ENCODE measurements at regions not wholly inside any gene's neighbourhood (a gene's known extent, or its start where the extent isn't known, plus 50 kb on each side); places are given as distances from the start of the nearest gene placed in this dataset.
A peak's percentile ranks its signal among the peaks of the same experiment; 100 is the strongest.

DNA sequence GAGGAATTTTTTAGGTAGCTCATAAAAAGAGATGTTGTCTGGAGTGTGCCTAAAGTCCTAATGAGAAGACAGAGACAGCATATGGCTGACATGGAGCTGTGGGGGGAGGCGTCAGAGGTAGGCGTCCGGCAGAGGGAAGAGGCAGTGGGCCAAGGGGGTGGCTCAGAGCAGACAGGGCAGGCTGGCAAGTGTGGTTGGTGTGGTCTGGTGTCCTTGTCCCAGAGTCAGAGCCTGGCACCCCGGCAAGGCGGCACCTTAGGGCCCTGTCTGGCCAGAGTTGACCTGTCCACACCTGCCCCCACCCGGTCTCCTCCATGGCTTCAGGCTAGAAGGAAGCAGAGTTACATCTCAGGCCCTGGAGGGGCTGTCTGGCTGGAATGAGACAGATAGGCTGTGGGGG, 220.3 kb upstream of the ZNF32 start:
- no peak overlapping the region for H3K4me3 ChIP-seq (ENCODE audit: low read depth in 1 of 3, low read length in 3 of 3)
- no peak for DNase-seq (ENCODE audit: low spot score)
- no peak overlapping the region for H3K27ac ChIP-seq (ENCODE audit: low read depth in 1 of 2, low read length in 2 of 2)
- WGBS: 93% methylated on average over 6 of the region's 6 CpGs
- no peaks in the 10 kb centered on the region for H3K9me3 ChIP-seq (ENCODE audit: control insufficient read depth in 4 of 4, low read length in 3 of 4)
- H3K27me3 ChIP-seq (ENCODE audit: control insufficient read depth in 4 of 4, insufficient read depth in 4 of 4, low read length in 3 of 4): no peaks in the 10 kb centered on the region
- no peaks in the 10 kb centered on the region for H3K36me3 ChIP-seq (ENCODE audit: control insufficient read depth in 4 of 4, insufficient read depth in 3 of 4, low read depth in 1 of 4, low read length in 3 of 4)
- no peak overlapping the region for H3K9ac ChIP-seq (ENCODE audit: low read depth in 1 of 2, low read length in 2 of 2)
- peaks cover 0 to 5% (median 0%) of the 10 kb centered on the region in 4 donors for H3K4me1 ChIP-seq (ENCODE audit: control insufficient read depth in 4 of 4, insufficient read depth in 4 of 4, low read length in 3 of 4)
- TF ChIP-seq, protein P1, sequence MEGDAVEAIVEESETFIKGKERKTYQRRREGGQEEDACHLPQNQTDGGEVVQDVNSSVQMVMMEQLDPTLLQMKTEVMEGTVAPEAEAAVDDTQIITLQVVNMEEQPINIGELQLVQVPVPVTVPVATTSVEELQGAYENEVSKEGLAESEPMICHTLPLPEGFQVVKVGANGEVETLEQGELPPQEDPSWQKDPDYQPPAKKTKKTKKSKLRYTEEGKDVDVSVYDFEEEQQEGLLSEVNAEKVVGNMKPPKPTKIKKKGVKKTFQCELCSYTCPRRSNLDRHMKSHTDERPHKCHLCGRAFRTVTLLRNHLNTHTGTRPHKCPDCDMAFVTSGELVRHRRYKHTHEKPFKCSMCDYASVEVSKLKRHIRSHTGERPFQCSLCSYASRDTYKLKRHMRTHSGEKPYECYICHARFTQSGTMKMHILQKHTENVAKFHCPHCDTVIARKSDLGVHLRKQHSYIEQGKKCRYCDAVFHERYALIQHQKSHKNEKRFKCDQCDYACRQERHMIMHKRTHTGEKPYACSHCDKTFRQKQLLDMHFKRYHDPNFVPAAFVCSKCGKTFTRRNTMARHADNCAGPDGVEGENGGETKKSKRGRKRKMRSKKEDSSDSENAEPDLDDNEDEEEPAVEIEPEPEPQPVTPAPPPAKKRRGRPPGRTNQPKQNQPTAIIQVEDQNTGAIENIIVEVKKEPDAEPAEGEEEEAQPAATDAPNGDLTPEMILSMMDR (IDR thresholded peaks at IDR 0.05; ENCODE audit: low read depth, low read length, missing input control): no peak
- no peak for TF ChIP-seq FOXA2 (IDR thresholded peaks at IDR 0.05)
- no peak for TF ChIP-seq JUND (IDR thresholded peaks at IDR 0.05)
- TF ChIP-seq HNF4A (conservative IDR thresholded peaks at IDR 0.05): no peak
- TF ChIP-seq NR2F2 (IDR thresholded peaks at IDR 0.05): no peak
- no peak for TF ChIP-seq RXRA (IDR thresholded peaks at IDR 0.05)

DNA sequence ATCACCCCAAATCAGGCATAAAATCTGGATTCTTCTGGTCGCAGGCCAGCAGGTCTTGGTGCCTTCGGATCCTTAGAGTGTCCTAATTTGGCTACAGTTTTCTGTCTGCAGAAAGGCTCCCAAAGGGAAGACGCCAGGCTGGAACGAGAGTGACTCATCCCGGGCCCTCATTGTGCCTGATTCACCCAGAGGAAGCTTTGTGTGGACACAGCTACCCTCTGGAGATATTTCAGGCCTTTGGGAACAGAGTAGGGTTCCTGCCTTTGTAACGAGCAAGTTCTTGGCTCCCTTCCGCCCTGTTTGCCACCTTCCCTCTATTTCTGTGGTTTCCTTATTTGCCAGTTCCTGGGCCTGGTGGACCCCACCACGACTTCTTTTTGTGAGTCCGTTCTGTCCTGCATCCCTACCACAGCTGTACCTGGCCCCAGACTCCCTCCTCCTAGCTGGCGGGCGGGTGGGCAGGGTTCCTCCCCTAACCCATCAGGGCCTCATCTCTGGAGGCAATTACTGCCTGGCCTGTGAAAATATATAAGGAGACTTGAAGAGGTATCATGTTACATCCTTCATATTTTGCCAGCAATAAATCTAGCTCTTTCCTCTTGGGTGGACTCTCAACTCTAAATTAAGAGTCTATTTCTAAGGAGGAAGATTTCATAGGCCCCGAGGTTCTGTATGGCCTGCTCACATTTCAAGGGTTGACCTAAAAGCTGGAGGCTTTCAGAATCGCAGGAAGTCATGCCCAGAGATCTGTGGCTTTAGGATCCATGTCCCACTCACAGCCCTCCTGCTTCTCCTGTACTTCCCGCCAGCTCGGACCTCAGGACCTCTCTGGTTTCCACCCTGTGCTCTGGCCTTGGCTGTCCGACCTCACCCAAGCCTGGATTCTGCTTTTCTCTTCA, 219.2 kb upstream of the ZNF32 start:
- no peak for DNase-seq (ENCODE audit: low spot score)
- Histone ChIP-seq H3K27me3 (ENCODE audit: control insufficient read depth in 4 of 4, insufficient read depth in 4 of 4, low read length in 3 of 4) (no peaks in the 10 kb centered on the region), H3K4me3 (ENCODE audit: low read depth in 1 of 3, low read length in 3 of 3) (no peak overlapping the region), H3K36me3 (ENCODE audit: control insufficient read depth in 4 of 4, insufficient read depth in 3 of 4, low read depth in 1 of 4, low read length in 3 of 4) (no peaks in the 10 kb centered on the region), H3K9ac (ENCODE audit: low read depth in 1 of 2, low read length in 2 of 2) (no peak overlapping the region), H3K9me3 (ENCODE audit: control insufficient read depth in 4 of 4, low read length in 3 of 4) (no peaks in the 10 kb centered on the region), H3K27ac (ENCODE audit: low read depth in 1 of 2, low read length in 2 of 2) (no peak overlapping the region), H3K4me1 (ENCODE audit: control insufficient read depth in 4 of 4, insufficient read depth in 4 of 4, low read length in 3 of 4) (peaks cover 0 to 5% (median 0%) of the 10 kb centered on the region in 4 donors)
- TF ChIP-seq, protein P2, sequence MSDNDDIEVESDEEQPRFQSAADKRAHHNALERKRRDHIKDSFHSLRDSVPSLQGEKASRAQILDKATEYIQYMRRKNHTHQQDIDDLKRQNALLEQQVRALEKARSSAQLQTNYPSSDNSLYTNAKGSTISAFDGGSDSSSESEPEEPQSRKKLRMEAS (IDR thresholded peaks at IDR 0.05): no peak
- TF ChIP-seq JUND (IDR thresholded peaks at IDR 0.05): peak in 1 of 2 donors; percentile 19
- 87% methylated on average over 16 of the region's 16 CpGs for WGBS

DNA sequence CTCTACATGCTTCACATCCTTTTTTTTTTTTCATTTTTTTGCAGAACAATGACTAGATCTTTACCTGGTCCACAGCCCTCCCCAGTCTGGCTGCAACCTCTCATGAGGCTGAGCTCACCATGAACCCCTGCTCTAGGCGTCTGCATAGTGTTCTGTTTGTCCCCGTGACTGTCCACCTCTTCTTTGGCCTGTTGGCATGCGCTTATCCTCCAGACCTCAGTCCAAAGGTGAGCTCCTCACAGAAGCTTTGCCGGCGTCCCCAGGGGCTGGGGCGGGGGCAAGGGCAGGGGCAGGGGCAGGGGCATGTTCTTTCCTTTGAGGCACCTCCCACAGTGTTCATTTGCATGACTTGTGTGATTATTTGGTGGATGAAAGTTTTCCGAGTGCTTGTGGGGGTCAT, 218.4 kb upstream of the ZNF32 start:
- no peaks in the 10 kb centered on the region for H3K9me3 ChIP-seq (ENCODE audit: control insufficient read depth in 4 of 4, low read length in 3 of 4)
- TF ChIP-seq EGR1 (IDR thresholded peaks at IDR 0.05; ENCODE audit: low read depth in 2 of 2) (no peak), YY1 (IDR thresholded peaks at IDR 0.05) (no peak), GABPA (IDR thresholded peaks at IDR 0.05 in 1 of 2, conservative IDR thresholded peaks at IDR 0.05 in 1 of 2) (no peak), HNF4A (conservative IDR thresholded peaks at IDR 0.05) (no peak), RXRA (IDR thresholded peaks at IDR 0.05) (no peak), JUND (IDR thresholded peaks at IDR 0.05) (no peak), RAD21 (IDR thresholded peaks at IDR 0.05) (no peak), FOXA1 (IDR thresholded peaks at IDR 0.05) (no peak), NR2F2 (IDR thresholded peaks at IDR 0.05) (no peak)
- TF ChIP-seq, protein P3, sequence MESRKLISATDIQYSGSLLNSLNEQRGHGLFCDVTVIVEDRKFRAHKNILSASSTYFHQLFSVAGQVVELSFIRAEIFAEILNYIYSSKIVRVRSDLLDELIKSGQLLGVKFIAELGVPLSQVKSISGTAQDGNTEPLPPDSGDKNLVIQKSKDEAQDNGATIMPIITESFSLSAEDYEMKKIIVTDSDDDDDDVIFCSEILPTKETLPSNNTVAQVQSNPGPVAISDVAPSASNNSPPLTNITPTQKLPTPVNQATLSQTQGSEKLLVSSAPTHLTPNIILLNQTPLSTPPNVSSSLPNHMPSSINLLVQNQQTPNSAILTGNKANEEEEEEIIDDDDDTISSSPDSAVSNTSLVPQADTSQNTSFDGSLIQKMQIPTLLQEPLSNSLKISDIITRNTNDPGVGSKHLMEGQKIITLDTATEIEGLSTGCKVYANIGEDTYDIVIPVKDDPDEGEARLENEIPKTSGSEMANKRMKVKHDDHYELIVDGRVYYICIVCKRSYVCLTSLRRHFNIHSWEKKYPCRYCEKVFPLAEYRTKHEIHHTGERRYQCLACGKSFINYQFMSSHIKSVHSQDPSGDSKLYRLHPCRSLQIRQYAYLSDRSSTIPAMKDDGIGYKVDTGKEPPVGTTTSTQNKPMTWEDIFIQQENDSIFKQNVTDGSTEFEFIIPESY (IDR thresholded peaks at IDR 0.05): no peak
- TF ChIP-seq, protein P4, sequence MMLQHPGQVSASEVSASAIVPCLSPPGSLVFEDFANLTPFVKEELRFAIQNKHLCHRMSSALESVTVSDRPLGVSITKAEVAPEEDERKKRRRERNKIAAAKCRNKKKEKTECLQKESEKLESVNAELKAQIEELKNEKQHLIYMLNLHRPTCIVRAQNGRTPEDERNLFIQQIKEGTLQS (IDR thresholded peaks at IDR 0.05): no peak
- TF ChIP-seq, protein P2 (IDR thresholded peaks at IDR 0.05): no peak
- TF ChIP-seq, protein P1 (IDR thresholded peaks at IDR 0.05; ENCODE audit: low read depth, low read length, missing input control): no peak
- 56% methylated on average over 7 of the region's 7 CpGs for WGBS
- no peak for DNase-seq (ENCODE audit: low spot score)
- H3K9ac ChIP-seq (ENCODE audit: low read depth in 1 of 2, low read length in 2 of 2): no peak overlapping the region
- no peaks in the 10 kb centered on the region for H3K36me3 ChIP-seq (ENCODE audit: control insufficient read depth in 4 of 4, insufficient read depth in 3 of 4, low read depth in 1 of 4, low read length in 3 of 4)
- H3K4me1 ChIP-seq (ENCODE audit: control insufficient read depth in 4 of 4, insufficient read depth in 4 of 4, low read length in 3 of 4): peaks cover 0 to 5% (median 0%) of the 10 kb centered on the region in 4 donors
- no peak overlapping the region for H3K27ac ChIP-seq (ENCODE audit: low read depth in 1 of 2, low read length in 2 of 2)
- H3K4me3 ChIP-seq (ENCODE audit: low read depth in 1 of 3, low read length in 3 of 3): no peak overlapping the region
- H3K27me3 ChIP-seq (ENCODE audit: control insufficient read depth in 4 of 4, insufficient read depth in 4 of 4, low read length in 3 of 4): no peaks in the 10 kb centered on the region

Measured in liver (tissue), 8 donors.